Suprapubic skin (tissue), 3 donors: ENCODE measurements at regions not wholly inside any gene's neighbourhood (a gene's known extent, or its start where the extent isn't known, plus 50 kb on each side); places are given as distances from the start of the nearest gene placed in this dataset.

ENCODE experiments used
- CTCF ChIP-seq, 2 donors: fragments of 200-600 bp in 1 of 2; fragments of 450-650 bp in 1 of 2; sonication (generic) in 1 of 2; IDR thresholded peaks; one replicate each; pipeline ENCODE4 v1.5.1; 2016 to 2019; ENCODE audit warnings: antibody characterized with exemption in 2 of 2, mild to moderate bottlenecking in 1 of 2, moderate library complexity in 1 of 2
- EP300 ChIP-seq: sonication (generic); formaldehyde crosslinking; IDR thresholded peaks from one replicate; pipeline ENCODE4 v1.6.1; 2017; ENCODE audit warnings: antibody characterized with exemption
- POLR2A ChIP-seq, 2 donors: fragments of 450-650 bp; IDR thresholded peaks; one replicate each; pipeline ENCODE4 v1.6.1; 2017; ENCODE audit warnings: antibody characterized with exemption in 2 of 2, mild to moderate bottlenecking in 2 of 2, moderate library complexity in 2 of 2

GRCh38 chr1:104932949-104933679 is 1183.4 kb downstream of the AMY1C start:
- TF ChIP-seq POLR2A (IDR thresholded peaks at IDR 0.05): no peak
- TF ChIP-seq CTCF (IDR thresholded peaks at IDR 0.05): no peak
- no peak for TF ChIP-seq EP300
